B cell (primary cell): ENCODE measurements at regions not wholly inside any gene's neighbourhood (a gene's known extent, or its start where the extent isn't known, plus 50 kb on each side); places are given as distances from the start of the nearest gene placed in this dataset.

Experiments used
- ATAC-seq: fragments of 200-7000 bp; cut with Tn5 transposase; one replicate; pipeline ENCODE4 v1.10.0; 2021; ENCODE audit warnings: low read depth, mild to moderate bottlenecking, moderate number of reproducible peaks, moderate library complexity
- CTCF ChIA-PET: fragments of 350-600 bp; sonication (Branson Sonifier 250); formaldehyde crosslinking; loops from one replicate; lab custom pipeline; 2021; ENCODE audit warnings: antibody characterized with exemption, inconsistent platforms; lab: Charles Lee
- POLR2A ChIA-PET: fragments of 350-600 bp; sonication (Branson Sonifier 250); formaldehyde crosslinking; loops from one replicate; lab custom pipeline; 2021; ENCODE audit warnings: antibody characterized with exemption; lab: Charles Lee
- DNase-seq: peaks from one replicate; pipeline ENCODE4 v3.0.0; 2013
- H2AFZ ChIP-seq: 2 replicates; pipeline ENCODE4 v1.6.1; 2012; ENCODE audit warnings: mild to moderate bottlenecking, low read depth, low read length; ENCODE audit not compliant: insufficient read depth, poor library complexity, severe bottlenecking
- H3K27ac ChIP-seq, 2 donors: 1 replicate in 1 of 2; 2 replicates in 1 of 2; pipeline ENCODE4 v1.5.1; 2012 to 2013; ENCODE audit warnings: low read length in 2 of 2, mild to moderate bottlenecking in 2 of 2, moderate library complexity in 1 of 2
- H3K27me3 ChIP-seq, 4 experiments: fragments of 200-600 bp in 1 of 4; sonication (generic) in 1 of 4; replicated peaks in 1 of 4; 1 replicate in 2 of 4; 2 replicates in 2 of 4; pipeline versions ENCODE4 v1.6.1 to v1.7.0; 2013 to 2016; ENCODE audit warnings: low read length in 3 of 4, mild to moderate bottlenecking in 2 of 4, mixed read lengths in 1 of 4, moderate library complexity in 1 of 4; ENCODE audit not compliant: insufficient read depth in 4 of 4, control insufficient read depth in 3 of 4; ENCODE audit errors: control extremely low read depth in 1 of 4
- H3K36me3 ChIP-seq, 2 experiments: replicated peaks in 1 of 2; 1 replicate in 1 of 2; 2 replicates in 1 of 2; pipeline versions ENCODE4 v1.6.1 to v1.7.1; 2013; ENCODE audit warnings: low read length in 1 of 2; ENCODE audit not compliant: insufficient read depth in 2 of 2, control insufficient read depth in 1 of 2; ENCODE audit errors: control extremely low read depth in 1 of 2, extremely low read depth in 1 of 2
- H3K4me1 ChIP-seq, 2 donors: fragments of 200-600 bp in 1 of 2; sonication (generic) in 1 of 2; 1 replicate in 1 of 2; 2 replicates in 1 of 2; pipeline versions ENCODE4 v1.5.1 to v1.6.1; 2013 to 2017; ENCODE audit warnings: low read length in 2 of 2; ENCODE audit not compliant: control insufficient read depth in 2 of 2, insufficient read depth in 2 of 2
- H3K4me2 ChIP-seq: replicated peaks from 2 replicates; pipeline ENCODE3; 2012; ENCODE audit warnings: mild to moderate bottlenecking, low read depth, low read length; ENCODE audit not compliant: poor library complexity, severe bottlenecking
- H3K4me3 ChIP-seq, 5 experiments: fragments of 200-600 bp in 1 of 5; sonication (generic) in 1 of 5; 1 replicate in 3 of 5; 2 replicates in 2 of 5; pipeline versions ENCODE4 v1.5.1 to v1.7.0; 2011 to 2016; ENCODE audit warnings: low read length in 4 of 5, mild to moderate bottlenecking in 4 of 5, low read depth in 2 of 5, control low read depth in 1 of 5, moderate library complexity in 1 of 5; ENCODE audit not compliant: insufficient read depth in 1 of 5; ENCODE audit errors: control extremely low read depth in 1 of 5, extremely low read depth in 1 of 5
- H3K79me2 ChIP-seq: fragments of 200-600 bp; sonication (generic); one replicate; pipeline ENCODE4 v1.6.0; 2016; ENCODE audit warnings: low read length; ENCODE audit not compliant: control insufficient read depth, insufficient read depth
- H3K9ac ChIP-seq: fragments of 200-600 bp; sonication (generic); 2 replicates; pipeline ENCODE4 v1.6.1; 2017; ENCODE audit warnings: mild to moderate bottlenecking, low read length, moderate library complexity
- H3K9me3 ChIP-seq, 3 donors: one replicate each; pipeline versions ENCODE4 v1.6.1 to v1.7.1; 2013; ENCODE audit warnings: low read length in 2 of 3; ENCODE audit not compliant: control insufficient read depth in 2 of 3, insufficient read depth in 1 of 3; ENCODE audit errors: control extremely low read depth in 1 of 3
- H4K20me1 ChIP-seq: 2 replicates; pipeline ENCODE4 v1.6.0; 2012; ENCODE audit warnings: mild to moderate bottlenecking, low read length; ENCODE audit not compliant: insufficient read depth, control insufficient read depth, poor library complexity, severe bottlenecking
- H3K27ac Mint-ChIP-seq: one replicate; pipeline ENCODE4 v1.8.0; 2021; ENCODE audit warnings: mixed read lengths
- H3K27me3 Mint-ChIP-seq: one replicate; pipeline ENCODE4 v1.8.0; 2021; ENCODE audit warnings: mixed read lengths
- H3K4me1 Mint-ChIP-seq: one replicate; pipeline ENCODE4 v1.8.0; 2021; ENCODE audit warnings: mixed read lengths
- H3K4me3 Mint-ChIP-seq: one replicate; pipeline ENCODE4 v1.8.0; 2021; ENCODE audit warnings: mixed read lengths
- H3K9me3 Mint-ChIP-seq: one replicate; pipeline ENCODE4 v1.8.0; 2022; ENCODE audit warnings: mixed read lengths; ENCODE audit not compliant: insufficient read depth
- EZH2 ChIP-seq: IDR thresholded peaks from 2 replicates; pipeline ENCODE4 v1.6.1; 2012; ENCODE audit warnings: borderline replicate concordance, low read depth, mild to moderate bottlenecking, moderate library complexity, low read length; ENCODE audit not compliant: insufficient read depth, poor library complexity, severe bottlenecking
- WGBS: methylation state at CpG from one replicate; pipeline ENCODE4 v1.1.5; 2013; ENCODE audit warnings: missing lambda C conversion rate; ENCODE audit not compliant: insufficient coverage; 5-methylcytosine and 5-hydroxymethylcytosine counted together
- intact Hi-C: fragments of 100-400 bp; cut with micrococcal nuclease; formaldehyde crosslinking; loops from one replicate; pipeline ENCODE4 v1.10.0; 2022
- TF ChIP-seq, protein P1 (sequence below): fragments of 200-600 bp; IDR thresholded peaks from one replicate; pipeline ENCODE4 v1.8.0; 2022; ENCODE audit warnings: antibody characterized with exemption, mild to moderate bottlenecking

GRCh38 chr21:16421007-16421406, 691.2 kb downstream of the USP25 start:
- TF ChIP-seq, protein P1, sequence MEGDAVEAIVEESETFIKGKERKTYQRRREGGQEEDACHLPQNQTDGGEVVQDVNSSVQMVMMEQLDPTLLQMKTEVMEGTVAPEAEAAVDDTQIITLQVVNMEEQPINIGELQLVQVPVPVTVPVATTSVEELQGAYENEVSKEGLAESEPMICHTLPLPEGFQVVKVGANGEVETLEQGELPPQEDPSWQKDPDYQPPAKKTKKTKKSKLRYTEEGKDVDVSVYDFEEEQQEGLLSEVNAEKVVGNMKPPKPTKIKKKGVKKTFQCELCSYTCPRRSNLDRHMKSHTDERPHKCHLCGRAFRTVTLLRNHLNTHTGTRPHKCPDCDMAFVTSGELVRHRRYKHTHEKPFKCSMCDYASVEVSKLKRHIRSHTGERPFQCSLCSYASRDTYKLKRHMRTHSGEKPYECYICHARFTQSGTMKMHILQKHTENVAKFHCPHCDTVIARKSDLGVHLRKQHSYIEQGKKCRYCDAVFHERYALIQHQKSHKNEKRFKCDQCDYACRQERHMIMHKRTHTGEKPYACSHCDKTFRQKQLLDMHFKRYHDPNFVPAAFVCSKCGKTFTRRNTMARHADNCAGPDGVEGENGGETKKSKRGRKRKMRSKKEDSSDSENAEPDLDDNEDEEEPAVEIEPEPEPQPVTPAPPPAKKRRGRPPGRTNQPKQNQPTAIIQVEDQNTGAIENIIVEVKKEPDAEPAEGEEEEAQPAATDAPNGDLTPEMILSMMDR = no peak
- TF ChIP-seq EZH2 = no peak
- no peak overlapping the region for H3K4me3 ChIP-seq
- ChIA-PET POLR2A (no interaction called here), CTCF (no interaction called here)
- ATAC-seq (no peak), DNase-seq (no peak)
- no peaks in the 10 kb centered on the region for H3K27me3 Mint-ChIP-seq
- WGBS = no CpG with 5 or more reads among the region's 2 CpGs
- H3K9me3 ChIP-seq = peaks cover 0 to 3% (median 0%) of the 10 kb centered on the region in 3 donors
- H3K79me2 ChIP-seq = no peaks in the 10 kb centered on the region
- H3K9me3 Mint-ChIP-seq = no peaks in the 10 kb centered on the region
- H3K4me3 Mint-ChIP-seq = no peak overlapping the region
- no peak overlapping the region for H3K9ac ChIP-seq
- H3K27ac Mint-ChIP-seq = no peak overlapping the region
- H3K27ac ChIP-seq = no peak overlapping the region
- H3K4me1 Mint-ChIP-seq = no peaks in the 10 kb centered on the region
- intact Hi-C loops = no loop called here
- no peaks in the 10 kb centered on the region for H3K27me3 ChIP-seq
- no peaks in the 10 kb centered on the region for H3K4me1 ChIP-seq
- H4K20me1 ChIP-seq = no peaks in the 10 kb centered on the region
- no peak overlapping the region for H2AFZ ChIP-seq
- H3K36me3 ChIP-seq = no peaks in the 10 kb centered on the region
- H3K4me2 ChIP-seq = no peak overlapping the region

- H2AFZ ChIP-seq = no peak overlapping the region
- no peak overlapping the region for H3K27ac ChIP-seq
- peaks cover 0 to 3% (median 0%) of the 10 kb centered on the region in 3 donors for H3K9me3 ChIP-seq
- H3K9ac ChIP-seq = no peak overlapping the region
- no peak for ATAC-seq
- H3K4me3 ChIP-seq = no peak overlapping the region
- DNase-seq = no peak
- H4K20me1 ChIP-seq = no peaks in the 10 kb centered on the region
- H3K4me3 Mint-ChIP-seq = no peak overlapping the region
- no peak overlapping the region for H3K4me2 ChIP-seq
- no peaks in the 10 kb centered on the region for H3K27me3 ChIP-seq
- ChIA-PET CTCF (no interaction called here), POLR2A (no interaction called here)
- no peak overlapping the region for H3K27ac Mint-ChIP-seq
- H3K27me3 Mint-ChIP-seq = no peaks in the 10 kb centered on the region
- intact Hi-C loops = no loop called here
- WGBS = no CpG with 5 or more reads among the region's 3 CpGs
- no peaks in the 10 kb centered on the region for H3K9me3 Mint-ChIP-seq
- no peaks in the 10 kb centered on the region for H3K79me2 ChIP-seq
- TF ChIP-seq, protein P1 = no peak
- TF ChIP-seq EZH2 = no peak
- H3K4me1 Mint-ChIP-seq = no peaks in the 10 kb centered on the region
- H3K36me3 ChIP-seq = no peaks in the 10 kb centered on the region
- H3K4me1 ChIP-seq = no peaks in the 10 kb centered on the region
Observed at GRCh38 chr21:16421965-16422364, 692.2 kb downstream of the USP25 start.
